PC-9 (cell line): ENCODE measurements at regions not wholly inside any gene's neighbourhood (a gene's known extent, or its start where the extent isn't known, plus 50 kb on each side); places are given as distances from the start of the nearest gene placed in this dataset.

Experiments
- BruUV-seq: library from RNA; stranded (reverse); fragments of 400-500 nt; replicated peaks from 2 replicates; lab custom pipeline; 2021; lab: Mats Ljungman, UMichigan
- CTCF ChIA-PET: fragments of 300-600 bp; sonication (Branson Sonifier 250); formaldehyde crosslinking; loops from one replicate; lab custom pipeline; 2022; ENCODE audit warnings: antibody characterized with exemption; lab: Charles Lee
- POLR2A ChIA-PET: fragments of 300-600 bp; sonication (Branson Sonifier 250); formaldehyde crosslinking; loops from one replicate; lab custom pipeline; 2022; ENCODE audit warnings: antibody characterized with exemption; ENCODE audit not compliant: unreplicated experiment; lab: Charles Lee
- DNase-seq, 2 experiments: peaks; one replicate each; pipeline versions ENCODE4 v3.0.0 to v3.0.0-alpha.2; 2015 to 2022; ENCODE audit warnings: mixed read lengths in 1 of 2
- H2AFZ ChIP-seq: fragments of 200-600 bp; sonication (generic); 2 replicates; pipeline ENCODE4 v1.8.1; 2017; ENCODE audit warnings: antibody characterized with exemption
- H3F3A ChIP-seq: fragments of 200-600 bp; sonication (generic); 2 replicates; pipeline ENCODE4 v1.8.1; 2017; ENCODE audit warnings: antibody characterized with exemption, mild to moderate bottlenecking, low read depth; ENCODE audit not compliant: insufficient read depth
- H3K27ac ChIP-seq: fragments of 200-600 bp; sonication (generic); 2 replicates; pipeline ENCODE4 v1.6.1; 2016; ENCODE audit warnings: mixed run types
- H3K27me3 ChIP-seq: fragments of 200-600 bp; sonication (generic); 2 replicates; pipeline ENCODE4 v1.6.1; 2016; ENCODE audit warnings: low read depth, mixed run types; ENCODE audit not compliant: insufficient read depth
- H3K36me3 ChIP-seq: fragments of 200-600 bp; sonication (generic); 2 replicates; pipeline ENCODE4 v1.6.1; 2016; ENCODE audit warnings: low read depth, mixed run types
- H3K4me1 ChIP-seq: fragments of 200-600 bp; sonication (generic); replicated peaks from 2 replicates; pipeline ENCODE4 v1.6.1; 2016; ENCODE audit warnings: mixed run types; ENCODE audit not compliant: insufficient read depth
- H3K4me2 ChIP-seq: fragments of 200-600 bp; sonication (generic); 2 replicates; pipeline ENCODE4 v1.6.1; 2017; ENCODE audit warnings: mixed run types
- H3K4me3 ChIP-seq: fragments of 200-600 bp; sonication (generic); 2 replicates; pipeline ENCODE4 v1.6.1; 2016; ENCODE audit warnings: mixed run types
- H3K79me2 ChIP-seq: fragments of 200-600 bp; sonication (generic); 2 replicates; pipeline ENCODE4 v1.6.1; 2017; ENCODE audit warnings: low read depth, mixed run types
- H3K9me2 ChIP-seq: fragments of 200-600 bp; sonication (generic); 2 replicates; pipeline ENCODE4 v1.8.1; 2017; ENCODE audit warnings: mild to moderate bottlenecking; ENCODE audit not compliant: insufficient read depth
- H3K9me3 ChIP-seq: fragments of 200-600 bp; sonication (generic); 2 replicates; pipeline ENCODE4 v1.8.1; 2016; ENCODE audit warnings: low read depth; ENCODE audit not compliant: insufficient read depth
- H4K20me1 ChIP-seq: fragments of 200-600 bp; sonication (generic); 2 replicates; pipeline ENCODE4 v1.8.1; 2017; ENCODE audit not compliant: insufficient read depth
- EZH2 ChIP-seq: fragments of 200-600 bp; sonication (generic); IDR thresholded peaks from 2 replicates; pipeline ENCODE4 v1.8.0; 2017; ENCODE audit warnings: antibody characterized with exemption, low read depth
- intact Hi-C: fragments of 100-400 bp; cut with micrococcal nuclease; formaldehyde crosslinking; loops from one replicate; pipeline ENCODE4 v1.10.0; 2022; ENCODE audit not compliant: unreplicated experiment
- TF ChIP-seq, protein P1 (sequence below): fragments of 200-600 bp; sonication (generic); conservative IDR thresholded peaks from 2 replicates; pipeline ENCODE4 v1.6.1; 2017; ENCODE audit warnings: mixed run types, antibody characterized with exemption, mild to moderate bottlenecking, moderate library complexity

DNA sequence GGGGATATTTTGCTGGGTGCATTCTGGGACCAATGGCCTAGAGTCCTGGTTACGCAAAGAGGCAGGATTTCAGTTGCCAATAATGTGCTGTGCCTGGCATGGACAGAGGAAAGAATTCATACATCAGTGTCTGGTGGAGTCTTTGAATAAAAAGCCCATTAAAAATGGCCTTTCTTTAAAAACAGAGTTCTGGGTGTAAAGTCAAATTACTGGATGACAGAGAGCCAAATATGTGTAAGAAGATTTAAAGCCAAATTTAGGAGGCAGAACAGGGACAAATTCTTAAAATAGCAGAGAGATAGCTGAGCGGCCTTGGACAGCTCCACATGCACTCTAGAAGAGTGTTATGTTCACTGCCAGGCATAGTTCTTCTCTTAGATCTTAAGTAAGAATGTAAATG lies 60.8 kb upstream of the MEOX2 start:
- Histone ChIP-seq H3K4me2 (no peak overlapping the region), H3K9me2 (no peaks in the 10 kb centered on the region), H2AFZ (no peak overlapping the region), H3K27me3 (no peaks in the 10 kb centered on the region), H3K36me3 (no peaks in the 10 kb centered on the region), H3K4me3 (no peak overlapping the region), H3K9me3 (no peaks in the 10 kb centered on the region), H4K20me1 (no peaks in the 10 kb centered on the region), H3F3A (no peaks in the 10 kb centered on the region), H3K4me1 (no peaks in the 10 kb centered on the region), H3K79me2 (no peaks in the 10 kb centered on the region), H3K27ac (no peak overlapping the region)
- BruUV-seq: no TSS peak
- CTCF ChIA-PET: no interaction called here
- no peak for TF ChIP-seq EZH2
- TF ChIP-seq, protein P1, sequence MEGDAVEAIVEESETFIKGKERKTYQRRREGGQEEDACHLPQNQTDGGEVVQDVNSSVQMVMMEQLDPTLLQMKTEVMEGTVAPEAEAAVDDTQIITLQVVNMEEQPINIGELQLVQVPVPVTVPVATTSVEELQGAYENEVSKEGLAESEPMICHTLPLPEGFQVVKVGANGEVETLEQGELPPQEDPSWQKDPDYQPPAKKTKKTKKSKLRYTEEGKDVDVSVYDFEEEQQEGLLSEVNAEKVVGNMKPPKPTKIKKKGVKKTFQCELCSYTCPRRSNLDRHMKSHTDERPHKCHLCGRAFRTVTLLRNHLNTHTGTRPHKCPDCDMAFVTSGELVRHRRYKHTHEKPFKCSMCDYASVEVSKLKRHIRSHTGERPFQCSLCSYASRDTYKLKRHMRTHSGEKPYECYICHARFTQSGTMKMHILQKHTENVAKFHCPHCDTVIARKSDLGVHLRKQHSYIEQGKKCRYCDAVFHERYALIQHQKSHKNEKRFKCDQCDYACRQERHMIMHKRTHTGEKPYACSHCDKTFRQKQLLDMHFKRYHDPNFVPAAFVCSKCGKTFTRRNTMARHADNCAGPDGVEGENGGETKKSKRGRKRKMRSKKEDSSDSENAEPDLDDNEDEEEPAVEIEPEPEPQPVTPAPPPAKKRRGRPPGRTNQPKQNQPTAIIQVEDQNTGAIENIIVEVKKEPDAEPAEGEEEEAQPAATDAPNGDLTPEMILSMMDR: no peak
- DNase-seq: no peak
- intact Hi-C loops: no loop called here
- POLR2A ChIA-PET: no interaction called here

DNA sequence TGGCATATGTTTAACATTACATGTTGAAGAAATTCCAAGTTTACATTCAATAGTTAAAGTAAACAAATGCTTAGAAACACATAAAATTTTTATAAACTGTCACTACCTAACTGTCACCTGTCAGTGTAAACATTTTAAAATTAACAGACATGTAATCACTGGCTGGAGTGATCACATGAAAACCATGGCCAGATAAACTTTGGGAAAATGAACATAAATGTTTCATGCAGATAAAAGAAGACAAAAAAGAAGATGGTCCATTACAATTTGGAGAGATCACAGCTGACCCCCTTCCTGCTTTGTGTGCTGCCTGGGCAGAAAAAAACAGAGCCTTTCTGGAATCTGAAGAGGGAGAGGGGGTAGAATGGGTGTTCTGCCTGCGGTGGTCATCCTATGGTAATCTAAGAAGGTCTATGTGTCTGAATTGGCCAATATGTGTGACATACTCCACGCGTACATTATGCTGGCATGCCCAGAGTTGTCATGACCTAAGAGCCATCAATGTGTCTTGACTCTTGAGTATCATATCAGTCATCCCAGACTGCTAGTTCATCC lies 57.5 kb upstream of the MEOX2 start:
- no peak overlapping the region for H3K4me2 ChIP-seq
- ChIA-PET CTCF (no interaction called here), POLR2A (no interaction called here)
- no TSS peak for BruUV-seq
- no peaks in the 10 kb centered on the region for H3K79me2 ChIP-seq
- H3F3A ChIP-seq: no peaks in the 10 kb centered on the region
- H4K20me1 ChIP-seq: no peaks in the 10 kb centered on the region
- no peaks in the 10 kb centered on the region for H3K4me1 ChIP-seq
- H3K27me3 ChIP-seq: no peaks in the 10 kb centered on the region
- no peak overlapping the region for H2AFZ ChIP-seq
- no peak for TF ChIP-seq EZH2
- TF ChIP-seq, protein P1: no peak
- H3K27ac ChIP-seq: no peak overlapping the region
- no peak for DNase-seq
- no peaks in the 10 kb centered on the region for H3K36me3 ChIP-seq
- no peaks in the 10 kb centered on the region for H3K9me3 ChIP-seq
- H3K9me2 ChIP-seq: no peaks in the 10 kb centered on the region
- intact Hi-C loops: no loop called here
- H3K4me3 ChIP-seq: no peak overlapping the region

DNA sequence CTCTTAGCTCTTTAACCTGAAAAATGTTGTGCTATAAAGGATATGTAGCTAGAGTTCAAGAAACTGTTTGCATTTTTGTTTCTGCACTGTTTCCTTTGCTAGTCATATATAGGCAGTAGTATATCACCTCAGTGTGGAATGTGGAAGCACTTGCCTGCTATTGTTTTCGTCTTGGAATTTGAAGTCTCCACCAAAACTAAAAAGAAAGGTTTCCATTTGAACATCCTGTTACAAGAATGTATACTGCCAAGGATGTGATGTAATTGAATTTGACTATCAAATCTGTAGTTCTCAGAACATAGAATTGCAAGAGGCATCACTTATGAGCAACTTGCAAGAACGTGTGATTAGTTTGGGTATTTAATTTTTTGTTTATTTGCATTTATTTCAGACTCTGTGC lies 51.1 kb upstream of the MEOX2 start:
- Histone ChIP-seq H4K20me1 (no peaks in the 10 kb centered on the region), H3F3A (no peaks in the 10 kb centered on the region; the same call in 1 of the 2 replicates), H3K79me2 (no peaks in the 10 kb centered on the region), H3K36me3 (no peaks in the 10 kb centered on the region), H3K4me2 (no peak overlapping the region), H3K9me3 (no peaks in the 10 kb centered on the region), H3K4me1 (no peaks in the 10 kb centered on the region), H3K27ac (no peak overlapping the region), H3K27me3 (no peaks in the 10 kb centered on the region), H2AFZ (no peak overlapping the region), H3K9me2 (no peaks in the 10 kb centered on the region), H3K4me3 (no peak overlapping the region)
- DNase-seq: no peak
- ChIA-PET POLR2A (no interaction called here), CTCF (no interaction called here)
- no TSS peak for BruUV-seq
- intact Hi-C loops: no loop called here
- no peak for TF ChIP-seq EZH2
- TF ChIP-seq, protein P1: no peak
